ENCODE measurements at regions not wholly inside any gene's neighbourhood (a gene's known extent, or its start where the extent isn't known, plus 50 kb on each side); places are given as distances from the start of the nearest gene placed in this dataset.
A peak's percentile ranks its signal among the peaks of the same experiment; 100 is the strongest.

DNA sequence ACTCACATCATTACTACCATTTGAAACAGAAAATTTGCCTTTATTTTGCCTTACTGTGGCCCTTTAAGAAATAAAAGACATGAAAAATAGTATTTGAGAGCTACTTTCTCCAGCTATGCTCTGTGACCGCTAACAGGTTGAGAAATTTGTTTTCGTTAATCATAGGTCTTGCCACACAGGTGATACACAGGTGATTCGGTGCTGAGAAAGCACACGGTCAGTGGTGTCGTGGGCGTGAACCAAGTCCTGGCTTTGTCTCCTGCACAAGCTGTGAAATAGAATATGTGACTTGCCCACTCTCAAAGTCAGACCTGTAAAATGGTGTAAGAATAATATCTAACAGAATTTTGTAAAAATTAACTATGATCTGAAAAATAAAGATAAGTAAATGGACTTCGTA, 155.3 kb upstream of the SLC39A10 start:
- TF ChIP-seq RAD21 (IDR thresholded peaks at IDR 0.05; ENCODE audit: low read depth) (no peak), CREB1 (IDR thresholded peaks at IDR 0.05; ENCODE audit: low read depth) (no peak), ZBTB7A (IDR thresholded peaks at IDR 0.05; ENCODE audit: low read depth) (no peak), YY1 (IDR thresholded peaks at IDR 0.05; ENCODE audit: low read depth) (no peak), FOXM1 (IDR thresholded peaks at IDR 0.05; ENCODE audit: borderline replicate concordance, low read depth) (no peak), EP300 (IDR thresholded peaks at IDR 0.05; ENCODE audit: borderline replicate concordance) (no peak), NFIC (IDR thresholded peaks at IDR 0.05) (no peak), EGR1 (IDR thresholded peaks at IDR 0.05) (no peak), TCF12 (IDR thresholded peaks at IDR 0.05; ENCODE audit: low read depth) (no peak)
- TF ChIP-seq, protein P1, sequence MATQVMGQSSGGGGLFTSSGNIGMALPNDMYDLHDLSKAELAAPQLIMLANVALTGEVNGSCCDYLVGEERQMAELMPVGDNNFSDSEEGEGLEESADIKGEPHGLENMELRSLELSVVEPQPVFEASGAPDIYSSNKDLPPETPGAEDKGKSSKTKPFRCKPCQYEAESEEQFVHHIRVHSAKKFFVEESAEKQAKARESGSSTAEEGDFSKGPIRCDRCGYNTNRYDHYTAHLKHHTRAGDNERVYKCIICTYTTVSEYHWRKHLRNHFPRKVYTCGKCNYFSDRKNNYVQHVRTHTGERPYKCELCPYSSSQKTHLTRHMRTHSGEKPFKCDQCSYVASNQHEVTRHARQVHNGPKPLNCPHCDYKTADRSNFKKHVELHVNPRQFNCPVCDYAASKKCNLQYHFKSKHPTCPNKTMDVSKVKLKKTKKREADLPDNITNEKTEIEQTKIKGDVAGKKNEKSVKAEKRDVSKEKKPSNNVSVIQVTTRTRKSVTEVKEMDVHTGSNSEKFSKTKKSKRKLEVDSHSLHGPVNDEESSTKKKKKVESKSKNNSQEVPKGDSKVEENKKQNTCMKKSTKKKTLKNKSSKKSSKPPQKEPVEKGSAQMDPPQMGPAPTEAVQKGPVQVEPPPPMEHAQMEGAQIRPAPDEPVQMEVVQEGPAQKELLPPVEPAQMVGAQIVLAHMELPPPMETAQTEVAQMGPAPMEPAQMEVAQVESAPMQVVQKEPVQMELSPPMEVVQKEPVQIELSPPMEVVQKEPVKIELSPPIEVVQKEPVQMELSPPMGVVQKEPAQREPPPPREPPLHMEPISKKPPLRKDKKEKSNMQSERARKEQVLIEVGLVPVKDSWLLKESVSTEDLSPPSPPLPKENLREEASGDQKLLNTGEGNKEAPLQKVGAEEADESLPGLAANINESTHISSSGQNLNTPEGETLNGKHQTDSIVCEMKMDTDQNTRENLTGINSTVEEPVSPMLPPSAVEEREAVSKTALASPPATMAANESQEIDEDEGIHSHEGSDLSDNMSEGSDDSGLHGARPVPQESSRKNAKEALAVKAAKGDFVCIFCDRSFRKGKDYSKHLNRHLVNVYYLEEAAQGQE (IDR thresholded peaks at IDR 0.05; ENCODE audit: low read depth): no peak
- TF ChIP-seq, protein P2, sequence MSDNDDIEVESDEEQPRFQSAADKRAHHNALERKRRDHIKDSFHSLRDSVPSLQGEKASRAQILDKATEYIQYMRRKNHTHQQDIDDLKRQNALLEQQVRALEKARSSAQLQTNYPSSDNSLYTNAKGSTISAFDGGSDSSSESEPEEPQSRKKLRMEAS (IDR thresholded peaks at IDR 0.05): no peak

DNA sequence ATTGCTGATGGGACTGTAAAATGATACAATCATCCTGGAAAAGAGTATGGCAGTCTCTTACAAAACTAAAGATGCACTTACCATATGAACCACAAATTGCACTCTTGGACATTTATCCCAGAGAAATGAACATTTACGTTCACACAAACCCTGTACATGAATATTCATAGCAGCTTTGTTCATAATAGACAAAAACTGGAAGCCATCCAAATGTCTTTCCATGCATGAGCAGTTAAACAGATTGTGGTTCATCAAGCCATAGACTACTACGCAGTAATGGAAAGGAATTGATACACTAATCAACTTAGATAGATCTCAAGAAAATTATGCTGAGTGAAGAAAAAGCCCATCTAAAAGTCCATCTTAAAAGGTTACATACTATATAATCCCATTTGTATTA, 156.1 kb upstream of the SLC39A10 start:
- TF ChIP-seq, protein P2 (IDR thresholded peaks at IDR 0.05): no peak
- no peak for TF ChIP-seq TEAD4 (IDR thresholded peaks at IDR 0.05)
- TF ChIP-seq YY1 (IDR thresholded peaks at IDR 0.05; ENCODE audit: low read depth): no peak
- TF ChIP-seq, protein P1 (IDR thresholded peaks at IDR 0.05; ENCODE audit: low read depth): no peak
- no peak for TF ChIP-seq TAF1 (IDR thresholded peaks at IDR 0.05; ENCODE audit: low read depth)
- TF ChIP-seq CEBPB (IDR thresholded peaks at IDR 0.05): no peak

DNA sequence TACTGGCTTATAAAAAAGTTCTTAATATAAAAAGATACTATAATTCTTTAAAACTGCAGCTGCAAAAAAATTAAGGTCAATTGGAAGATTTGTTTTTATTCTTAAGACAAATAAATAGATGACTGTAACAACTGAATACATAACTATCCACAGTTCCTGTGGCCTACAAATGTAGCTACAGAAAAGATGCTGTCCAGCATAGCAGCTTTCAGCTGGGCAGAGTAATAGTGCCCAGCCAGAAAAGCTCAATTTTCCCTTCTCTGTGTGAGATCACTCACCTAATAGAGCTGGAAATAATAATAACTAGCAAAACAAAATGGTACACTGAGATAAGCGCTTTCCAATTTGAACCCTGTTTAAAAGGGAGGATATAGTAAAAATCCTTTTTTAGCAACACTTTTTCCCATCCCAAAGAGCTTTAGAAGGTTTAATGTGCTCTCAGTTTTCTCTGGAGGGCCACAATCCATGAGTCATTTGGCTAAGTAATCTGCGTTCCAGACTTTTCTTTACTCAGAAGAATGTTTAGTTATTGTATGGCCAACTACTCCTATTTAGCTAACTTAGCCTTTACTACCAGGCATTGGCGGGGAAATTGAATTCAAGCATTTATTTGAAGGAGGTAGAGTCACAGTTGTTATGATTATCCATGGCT, 158.1 kb upstream of the SLC39A10 start:
- TF ChIP-seq EP300 (IDR thresholded peaks at IDR 0.05; ENCODE audit: borderline replicate concordance): no peak
- TF ChIP-seq FOXM1 (IDR thresholded peaks at IDR 0.05; ENCODE audit: borderline replicate concordance, low read depth): no peak
- TF ChIP-seq TAF1 (IDR thresholded peaks at IDR 0.05; ENCODE audit: low read depth): no peak
- no peak for TF ChIP-seq RAD21 (IDR thresholded peaks at IDR 0.05; ENCODE audit: low read depth)
- no peak for TF ChIP-seq YY1 (IDR thresholded peaks at IDR 0.05; ENCODE audit: low read depth)

DNA sequence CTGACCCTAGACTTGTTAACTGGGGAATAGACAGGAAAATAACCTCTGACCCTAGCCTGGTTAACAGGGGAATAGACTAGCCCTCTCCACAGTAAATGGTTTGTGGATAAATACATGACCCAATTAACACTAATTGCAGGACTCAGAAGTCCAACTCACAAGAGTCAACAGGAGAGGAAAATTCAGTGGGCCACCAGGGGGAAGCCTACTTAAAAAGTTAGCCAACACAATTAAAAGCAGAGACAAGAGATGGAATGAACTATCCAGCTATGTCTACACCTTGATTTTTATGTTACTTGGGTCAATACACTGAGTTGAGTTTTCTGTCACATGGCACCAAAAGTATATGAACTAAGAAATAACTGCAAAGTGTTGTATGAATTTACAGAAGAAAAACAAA, 158.8 kb upstream of the SLC39A10 start:
- TF ChIP-seq RAD21 (IDR thresholded peaks at IDR 0.05; ENCODE audit: low read depth) (peak; percentile 30; the same call in 1 of the 2 replicates), ZBTB7A (IDR thresholded peaks at IDR 0.05; ENCODE audit: low read depth) (no peak), EGR1 (IDR thresholded peaks at IDR 0.05) (no peak)
- TF ChIP-seq, protein P1 (IDR thresholded peaks at IDR 0.05; ENCODE audit: low read depth): no peak

DNA sequence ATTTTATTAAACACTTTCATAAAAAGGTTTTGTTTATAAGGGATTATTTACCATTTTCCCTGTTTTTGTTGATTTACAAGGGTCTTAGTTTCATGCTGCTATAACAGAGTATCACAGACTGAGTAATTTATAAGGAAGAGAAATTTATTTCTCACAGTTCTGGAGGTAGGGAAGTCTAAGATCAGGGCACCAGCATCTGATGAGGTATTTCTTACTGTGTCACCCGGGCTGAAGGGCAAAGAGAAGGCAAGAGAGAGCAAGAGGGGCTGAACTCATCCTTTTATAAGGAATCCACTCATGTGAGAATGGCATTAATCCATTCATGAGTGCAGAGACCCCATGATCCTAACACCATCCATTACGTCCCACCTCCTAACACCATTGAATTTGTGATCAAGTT, 160.0 kb upstream of the SLC39A10 start:
- TF ChIP-seq CEBPB (IDR thresholded peaks at IDR 0.05) (no peak), FOXM1 (IDR thresholded peaks at IDR 0.05; ENCODE audit: borderline replicate concordance, low read depth) (no peak), NFIC (IDR thresholded peaks at IDR 0.05) (no peak), EGR1 (IDR thresholded peaks at IDR 0.05) (no peak), ZBTB7A (IDR thresholded peaks at IDR 0.05; ENCODE audit: low read depth) (no peak), RAD21 (IDR thresholded peaks at IDR 0.05; ENCODE audit: low read depth) (no peak)
- TF ChIP-seq, protein P2 (IDR thresholded peaks at IDR 0.05): no peak

DNA sequence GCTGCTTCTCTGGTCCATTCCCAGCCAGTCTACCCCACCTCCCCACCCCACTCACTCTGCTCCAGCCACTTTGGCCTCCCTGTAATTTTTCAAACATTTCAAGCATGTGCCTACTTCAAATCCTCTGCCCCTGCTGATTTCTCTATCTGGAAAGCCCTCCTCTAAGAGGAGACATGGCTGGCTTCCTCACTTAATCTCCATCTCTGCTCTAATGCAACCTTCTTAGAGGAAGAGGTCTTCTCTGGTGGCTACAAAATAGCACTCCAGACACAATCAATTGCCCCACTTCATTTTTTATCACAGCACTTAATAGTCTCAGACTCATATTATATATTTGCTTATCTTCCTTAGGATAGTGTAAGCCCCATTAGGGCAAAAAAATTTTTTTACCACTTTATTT, 161.1 kb upstream of the SLC39A10 start:
- TF ChIP-seq EGR1 (IDR thresholded peaks at IDR 0.05) (no peak), TCF12 (IDR thresholded peaks at IDR 0.05; ENCODE audit: low read depth) (no peak), CEBPB (IDR thresholded peaks at IDR 0.05) (no peak), TEAD4 (IDR thresholded peaks at IDR 0.05) (no peak), YY1 (IDR thresholded peaks at IDR 0.05; ENCODE audit: low read depth) (no peak)
